Heart right ventricle (tissue), 16 donors: ENCODE measurements at regions not wholly inside any gene's neighbourhood (a gene's known extent, or its start where the extent isn't known, plus 50 kb on each side); places are given as distances from the start of the nearest gene placed in this dataset.

Experiments
- ATAC-seq, 8 donors: fragments of 200-7000 bp; cut with Tn5 transposase; one replicate each; pipeline ENCODE4 v1.9.1; 2020; ENCODE audit warnings: mild to moderate bottlenecking in 8 of 8, moderate library complexity in 8 of 8, moderate number of reproducible peaks in 1 of 8
- DNase-seq, 2 donors: peaks; one replicate each; pipeline ENCODE4 v3.0.0-alpha.2; 2020
- H3K27ac ChIP-seq, 10 donors: fragments of 200-600 bp; sonication (generic) in 2 of 10; one replicate each; pipeline versions ENCODE4 v1.5.0 to v1.8.0; 2020 to 2022; ENCODE audit warnings: mild to moderate bottlenecking in 3 of 10
- H3K27me3 ChIP-seq, 7 donors: fragments of 200-600 bp; one replicate each; pipeline ENCODE4 v1.8.0; 2021 to 2022; ENCODE audit warnings: mild to moderate bottlenecking in 2 of 7
- H3K36me3 ChIP-seq, 9 donors: fragments of 200-600 bp; sonication (generic) in 1 of 9; one replicate each; pipeline versions ENCODE4 v1.5.0 to v1.8.0; 2020 to 2022; ENCODE audit warnings: mild to moderate bottlenecking in 2 of 9
- H3K4me1 ChIP-seq, 9 donors: fragments of 200-600 bp; sonication (generic) in 1 of 9; one replicate each; pipeline versions ENCODE4 v1.5.0 to v1.8.0; 2020 to 2022; ENCODE audit warnings: mild to moderate bottlenecking in 4 of 9
- H3K4me3 ChIP-seq, 10 donors: fragments of 200-600 bp; sonication (generic) in 2 of 10; one replicate each; pipeline versions ENCODE4 v1.5.0 to v1.8.0; 2020 to 2022; ENCODE audit warnings: mild to moderate bottlenecking in 7 of 10, moderate library complexity in 2 of 10
- H3K9me3 ChIP-seq, 11 donors: fragments of 200-600 bp in 10 of 11; sonication (generic) in 2 of 11; one replicate each; pipeline versions ENCODE4 v1.5.0 to v1.8.0; 2013 to 2022; ENCODE audit warnings: mild to moderate bottlenecking in 2 of 11, control low read depth in 1 of 11, moderate library complexity in 1 of 11
- CTCF ChIP-seq, 9 donors: fragments of 200-600 bp; sonication (generic) in 2 of 9; IDR thresholded peaks; one replicate each; pipeline versions ENCODE4 v1.5.0 to v1.8.0; 2021 to 2022; ENCODE audit warnings: antibody characterized with exemption in 9 of 9, mild to moderate bottlenecking in 5 of 9, moderate library complexity in 1 of 9
- WGBS, 2 donors: extraction: QIAGEN DNeasy Blood & Tissue Kit; methylation state at CpG; one replicate each; pipeline ENCODE4 v1.1.7; 2013; ENCODE audit warnings: inconsistent platforms in 1 of 2; 5-methylcytosine and 5-hydroxymethylcytosine counted together
- intact Hi-C, 10 donors: fragments of 100-400 bp; cut with DNase I; formaldehyde crosslinking; loops; one replicate each; pipeline versions ENCODE4 v1.11.1 to v1.14.2; 2022
- donor health status: Arrhythmogenic right ventricular cardiomyopathy.
- donor health status: ischemic (EF 13 %, LVEDD 7.1; RV severe dilation, severe dysfunction).
- donor health status: healthy with polysubstance abuse.
- donor health status: DM: no; HTN: yes; CAD: no.
- donor health status: DM: no; HTN: no; CAD: no.
- donor health status: ischemic (EF 25% LVEDD 6.9; RV normal size, moderate dysfunction).
- donor health status: ischemic (EF 25% LVEDD 5.7; RV mildly dilated, moderate dysfunction).
- donor health status: healthy.
- donor health status: DM: yes; HTN: yes; CAD: no.
- donor health status: Ischemic cardiomyopathy.
- donor health status: ischemic (EF 35%, LVEDD 5.7; RV mildly dilated, moderate dysfunction).
- donor health status: nonischemic (EF 11% LVEDD 7.7; RV severe dilation, severe dysfunction).
- donor health status: DM: yes; HTN: yes; CAD: no.
- donor health status: PGD.
- donor health status: ischemic (EF 29% LVEDD 5.4; RV normal size, mild dysfunction).
- donor health status: nonischemic (EF 23%, LVEDD 6.1; RV moderate dilation, normal function).

- H3K27ac ChIP-seq: no peak overlapping the region
- intact Hi-C loops: loop anchor here (5.0 to 10.0 kb wide), 13 partner anchors 116 to 748 kb away; partner anchors contain the start of gene CLMN (in 1 of the 10)
- H3K4me1 ChIP-seq: peaks cover 0 to 14% (median 5%) of the 10 kb centered on the region in 9 donors
- ATAC-seq (no peak), DNase-seq (no peak)
- 87 to 91% methylated on average over 8 of the region's 8 CpGs for WGBS, 2 donors
- H3K4me3 ChIP-seq: no peak overlapping the region
- no peak for TF ChIP-seq CTCF (IDR thresholded peaks at IDR 0.05)
- no peaks in the 10 kb centered on the region for H3K27me3 ChIP-seq
- H3K36me3 ChIP-seq: peaks cover 0 to 100% (median 20%) of the 10 kb centered on the region in 9 donors
- H3K9me3 ChIP-seq: peaks cover 0 to 13% (median 0%) of the 10 kb centered on the region in 11 donors
These were observed 83.4 kb downstream of the SYNE3 start for GRCh38 chr14:95433094-95433478.

- peak; percentile 75 to 96 (median 88) for ATAC-seq
- DNase-seq: peak; percentile 55 to 60
These were observed 84.0 kb downstream of the SYNE3 start for GRCh38 chr14:95432144-95433093.

GRCh38 chr14:95431199-95432143 lies 85.0 kb downstream of the SYNE3 start:
- H3K9me3 ChIP-seq: peaks cover 0 to 13% (median 0%) of the 10 kb centered on the region in 11 donors
- no peaks in the 10 kb centered on the region for H3K27me3 ChIP-seq
- ATAC-seq (peak; percentile 47 to 84 (median 60)), DNase-seq (no peak)
- H3K4me1 ChIP-seq: peaks cover 0 to 14% (median 5%) of the 10 kb centered on the region in 9 donors
- intact Hi-C loops: loop anchor here (2.0 to 10.0 kb wide), 14 partner anchors 114 to 747 kb away; partner anchors contain the start of gene CLMN (in 1 of the 10)
- peak overlapping the region in 6 of 10 donors; percentile 8 to 58 (median 37) for H3K27ac ChIP-seq
- WGBS, 2 donors: 81 to 83% methylated on average over 17 of the region's 17 CpGs
- peak; percentile 28 to 68 (median 55) for TF ChIP-seq CTCF (IDR thresholded peaks at IDR 0.05)
- H3K36me3 ChIP-seq: peaks cover 0 to 89% (median 20%) of the 10 kb centered on the region in 9 donors
- no peak overlapping the region for H3K4me3 ChIP-seq

More at GRCh38 chr14:95432144-95433093, 84.0 kb downstream of the SYNE3 start:
- intact Hi-C loops: loop anchor here (5.0 to 10.0 kb wide), 13 partner anchors 115 to 748 kb away; partner anchors contain the start of gene CLMN (in 1 of the 10)
- H3K4me1 ChIP-seq: peaks cover 0 to 14% (median 5%) of the 10 kb centered on the region in 9 donors
- TF ChIP-seq CTCF (IDR thresholded peaks at IDR 0.05): peak; percentile 66 to 90 (median 81)
- 52 to 53% methylated on average over 20 of the region's 20 CpGs for WGBS, 2 donors
- H3K4me3 ChIP-seq: no peak overlapping the region
- H3K36me3 ChIP-seq: peaks cover 0 to 97% (median 20%) of the 10 kb centered on the region in 9 donors
- H3K27me3 ChIP-seq: no peaks in the 10 kb centered on the region
- peak overlapping the region in 5 of 10 donors; percentile 29 to 58 (median 43) for H3K27ac ChIP-seq
- peaks cover 0 to 13% (median 0%) of the 10 kb centered on the region in 11 donors for H3K9me3 ChIP-seq
